Activated T-cell treated with anti-CD3 and anti-CD28 coated beads for 48 hours (primary cell): ENCODE measurements at regions not wholly inside any gene's neighbourhood (a gene's known extent, or its start where the extent isn't known, plus 50 kb on each side); places are given as distances from the start of the nearest gene placed in this dataset.
"Not testable (repeated sequence)": the region's sequence is repeated elsewhere in the genome, so short reads cannot be mapped to it uniquely, and the experiment has no call there.

Experiments
- DNase-seq: peaks from one replicate; pipeline ENCODE4 v3.0.0-alpha.2; 2020; ENCODE audit warnings: low read depth

- DNase-seq, result no peak
Observed at GRCh38 chr2:215744514-215744913, 268.8 kb downstream of the MREG start.

- no peak for DNase-seq
Observed at GRCh38 chr2:215743066-215743465, 270.3 kb downstream of the MREG start.

- no peak for DNase-seq
Observed at GRCh38 chr2:215742021-215742420, 271.3 kb downstream of the MREG start.

GRCh38 chr2:215740071-215740470 lies 273.3 kb downstream of the MREG start:
- no peak for DNase-seq

- no peak for DNase-seq
Observed at GRCh38 chr2:215738351-215738750, 275.0 kb downstream of the MREG start.

GRCh38 chr2:215737477-215737876 lies 275.9 kb downstream of the MREG start:
- no peak for DNase-seq

- no peak for DNase-seq
Observed at GRCh38 chr2:215736653-215737290, 276.6 kb downstream of the MREG start.

- DNase-seq, result no peak
Observed at GRCh38 chr2:215731108-215731658, 282.2 kb downstream of the MREG start.

- DNase-seq, result no peak
Observed at GRCh38 chr2:215729985-215730620, 283.2 kb downstream of the MREG start.

GRCh38 chr2:215728504-215729065 lies 284.8 kb downstream of the MREG start:
- no peak for DNase-seq

GRCh38 chr2:215727507-215728503 lies 285.5 kb downstream of the MREG start:
- no peak for DNase-seq

- DNase-seq, result no peak
Observed at GRCh38 chr2:215726070-215726469, 287.3 kb downstream of the MREG start.

- no peak for DNase-seq
Observed at GRCh38 chr2:215724146-215724545, 288.3 kb upstream of the FN1 start.

- DNase-seq, result no peak
Observed at GRCh38 chr2:215723631-215724011, 287.8 kb upstream of the FN1 start.

GRCh38 chr2:215722986-215723630 lies 287.2 kb upstream of the FN1 start:
- no peak for DNase-seq

GRCh38 chr2:215722125-215722524 lies 286.3 kb upstream of the FN1 start:
- DNase-seq, result no peak

- DNase-seq, result not testable (repeated sequence)
Observed at GRCh38 chr2:215721515-215721914, 285.6 kb upstream of the FN1 start.

- DNase-seq, result no peak
Observed at GRCh38 chr2:215718890-215719289, 283.0 kb upstream of the FN1 start.

GRCh38 chr2:215718436-215718835 lies 282.6 kb upstream of the FN1 start:
- no peak for DNase-seq

- DNase-seq, result no peak
Observed at GRCh38 chr2:215717501-215718381, 281.9 kb upstream of the FN1 start.

GRCh38 chr2:215716956-215717355 lies 281.1 kb upstream of the FN1 start:
- no peak for DNase-seq
